Vagina (tissue), 2 donors: ENCODE measurements at regions not wholly inside any gene's neighbourhood (a gene's known extent, or its start where the extent isn't known, plus 50 kb on each side); places are given as distances from the start of the nearest gene placed in this dataset.

Experiments
- CTCF ChIP-seq, 3 experiments: fragments of 450-650 bp in 2 of 3; fragments of 200-600 bp in 1 of 3; sonication (generic) in 1 of 3; IDR thresholded peaks; one replicate each; pipeline ENCODE4 v1.5.1; 2017 to 2019; ENCODE audit warnings: antibody characterized with exemption in 3 of 3, mild to moderate bottlenecking in 2 of 3, moderate library complexity in 2 of 3
- POLR2AphosphoS5 ChIP-seq, 2 donors: sonication (generic); formaldehyde crosslinking; IDR thresholded peaks; one replicate each; pipeline ENCODE4 v1.9.0; 2017; ENCODE audit warnings: antibody characterized with exemption in 2 of 2, mild to moderate bottlenecking in 2 of 2, low read depth in 1 of 2; ENCODE audit not compliant: insufficient read depth in 1 of 2

GRCh38 chrX:859329-859728 lies 228.7 kb downstream of the SHOX start:
- TF ChIP-seq CTCF (IDR thresholded peaks at IDR 0.05) (no peak), POLR2AphosphoS5 (IDR thresholded peaks at IDR 0.05; ENCODE audit: insufficient read depth in 1 of 2, low read depth in 1 of 2) (no peak)
